ENCODE measurements at regions not wholly inside any gene's neighbourhood (a gene's known extent, or its start where the extent isn't known, plus 50 kb on each side); places are given as distances from the start of the nearest gene placed in this dataset.

- TF ChIP-seq CTCF (IDR thresholded peaks at IDR 0.05) (no peak), ZFX (IDR thresholded peaks at IDR 0.05; ENCODE audit: borderline replicate concordance) (no peak)
- H3K27ac ChIP-seq: no peak overlapping the region
These were observed 72.0 kb upstream of the KSR1 start for GRCh38 chr17:27384261-27384701.

- no peak for TF ChIP-seq ZFX (IDR thresholded peaks at IDR 0.05; ENCODE audit: borderline replicate concordance)
- TF ChIP-seq CTCF (IDR thresholded peaks at IDR 0.05): no peak
- no peak overlapping the region for H3K27ac ChIP-seq
These were observed 71.5 kb upstream of the KSR1 start for GRCh38 chr17:27384726-27385125.

GRCh38 chr17:27385626-27386025 is 70.6 kb upstream of the KSR1 start:
- TF ChIP-seq ZFX (IDR thresholded peaks at IDR 0.05; ENCODE audit: borderline replicate concordance) (no peak), CTCF (IDR thresholded peaks at IDR 0.05) (no peak)
- no peak overlapping the region for H3K27ac ChIP-seq

GRCh38 chr17:27386206-27387075 is 69.8 kb upstream of the KSR1 start:
- TF ChIP-seq CTCF (IDR thresholded peaks at IDR 0.05) (no peak), ZFX (IDR thresholded peaks at IDR 0.05; ENCODE audit: borderline replicate concordance) (no peak)
- no peak overlapping the region for H3K27ac ChIP-seq

- H3K27ac ChIP-seq: no peak overlapping the region
These were observed 66.6 kb upstream of the KSR1 start for GRCh38 chr17:27389542-27390140.

GRCh38 chr17:27390540-27390939 is 65.7 kb upstream of the KSR1 start:
- no peak overlapping the region for H3K27ac ChIP-seq
- TF ChIP-seq ZFX (IDR thresholded peaks at IDR 0.05; ENCODE audit: borderline replicate concordance) (no peak), CTCF (IDR thresholded peaks at IDR 0.05) (no peak)

More at GRCh38 chr17:27389542-27390140, 66.6 kb upstream of the KSR1 start:
- TF ChIP-seq CTCF (IDR thresholded peaks at IDR 0.05) (no peak), ZFX (IDR thresholded peaks at IDR 0.05; ENCODE audit: borderline replicate concordance) (no peak)

GRCh38 chr17:27391427-27391826 is 64.8 kb upstream of the KSR1 start:
- H3K27ac ChIP-seq: no peak overlapping the region
- TF ChIP-seq CTCF (IDR thresholded peaks at IDR 0.05): no peak
- no peak for TF ChIP-seq ZFX (IDR thresholded peaks at IDR 0.05; ENCODE audit: borderline replicate concordance)
